ENCODE measurements at regions not wholly inside any gene's neighbourhood (a gene's known extent, or its start where the extent isn't known, plus 50 kb on each side); places are given as distances from the start of the nearest gene placed in this dataset.

- no peak for TF ChIP-seq EZH2phosphoT487 (IDR thresholded peaks at IDR 0.05; ENCODE audit: insufficient read depth, low read depth)
- no peak for TF ChIP-seq EZH2 (IDR thresholded peaks at IDR 0.05; ENCODE audit: insufficient read depth, poor library complexity, severe bottlenecking)
Measured at GRCh38 chr12:29844667-29845066, 60.9 kb upstream of the TMTC1 start.
